OCI-LY1 (cell line): ENCODE measurements at regions not wholly inside any gene's neighbourhood (a gene's known extent, or its start where the extent isn't known, plus 50 kb on each side); places are given as distances from the start of the nearest gene placed in this dataset.

ENCODE experiments used
- CTCF ChIP-seq: fragments of 200-600 bp; sonication (generic), shearing (Covaris generic); IDR thresholded peaks from 2 replicates; pipeline ENCODE4 v1.5.1; 2017; ENCODE audit warnings: mild to moderate bottlenecking, antibody characterized with exemption, low read length, moderate library complexity, mixed read lengths
- EZH2 ChIP-seq: fragments of 200-600 bp; sonication (generic), shearing (Covaris generic); IDR thresholded peaks from 2 replicates; pipeline ENCODE4 v1.8.0; 2017; ENCODE audit warnings: borderline replicate concordance, mixed run types, mild to moderate bottlenecking, antibody characterized with exemption, low read length, moderate library complexity, mixed read lengths

- TF ChIP-seq CTCF (no peak), EZH2 (no peak)
Measured at GRCh38 chr9:87223392-87224246, 274.0 kb upstream of the DAPK1 start.
